ENCODE measurements at regions not wholly inside any gene's neighbourhood (a gene's known extent, or its start where the extent isn't known, plus 50 kb on each side); places are given as distances from the start of the nearest gene placed in this dataset.

DNA sequence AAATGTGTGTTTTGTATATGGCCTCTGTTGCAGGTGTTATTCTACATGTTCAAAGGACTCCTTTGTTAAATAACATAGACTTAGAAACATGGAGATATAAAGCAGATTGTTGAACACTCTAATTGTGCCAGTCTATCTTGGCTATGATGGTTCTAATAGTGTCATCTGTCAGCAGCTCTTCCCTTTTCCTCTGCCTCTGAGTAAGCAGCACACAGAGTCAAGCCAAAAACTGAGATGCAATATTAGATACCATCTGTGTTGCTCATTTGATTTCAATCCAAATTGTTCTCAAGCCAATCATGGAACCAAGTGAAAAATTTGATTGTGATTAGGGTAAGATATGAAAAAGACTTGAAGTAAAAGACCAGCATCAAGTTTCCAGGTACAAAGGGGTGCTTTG is 871.1 kb upstream of the MGAT4C start:
- TF ChIP-seq, protein P1, sequence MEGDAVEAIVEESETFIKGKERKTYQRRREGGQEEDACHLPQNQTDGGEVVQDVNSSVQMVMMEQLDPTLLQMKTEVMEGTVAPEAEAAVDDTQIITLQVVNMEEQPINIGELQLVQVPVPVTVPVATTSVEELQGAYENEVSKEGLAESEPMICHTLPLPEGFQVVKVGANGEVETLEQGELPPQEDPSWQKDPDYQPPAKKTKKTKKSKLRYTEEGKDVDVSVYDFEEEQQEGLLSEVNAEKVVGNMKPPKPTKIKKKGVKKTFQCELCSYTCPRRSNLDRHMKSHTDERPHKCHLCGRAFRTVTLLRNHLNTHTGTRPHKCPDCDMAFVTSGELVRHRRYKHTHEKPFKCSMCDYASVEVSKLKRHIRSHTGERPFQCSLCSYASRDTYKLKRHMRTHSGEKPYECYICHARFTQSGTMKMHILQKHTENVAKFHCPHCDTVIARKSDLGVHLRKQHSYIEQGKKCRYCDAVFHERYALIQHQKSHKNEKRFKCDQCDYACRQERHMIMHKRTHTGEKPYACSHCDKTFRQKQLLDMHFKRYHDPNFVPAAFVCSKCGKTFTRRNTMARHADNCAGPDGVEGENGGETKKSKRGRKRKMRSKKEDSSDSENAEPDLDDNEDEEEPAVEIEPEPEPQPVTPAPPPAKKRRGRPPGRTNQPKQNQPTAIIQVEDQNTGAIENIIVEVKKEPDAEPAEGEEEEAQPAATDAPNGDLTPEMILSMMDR (IDR thresholded peaks at IDR 0.05; ENCODE audit: unreplicated experiment): no peak
- peaks cover 5% of the 10 kb centered on the region for H3K4me1 Mint-ChIP-seq (ENCODE audit: low read depth, unreplicated experiment)
- no peak overlapping the region for H3K4me3 Mint-ChIP-seq (ENCODE audit: low read depth, unreplicated experiment)
- H3K9me3 Mint-ChIP-seq (ENCODE audit: low read depth, unreplicated experiment): peaks cover 6% of the 10 kb centered on the region
- CTCF ChIA-PET: no interaction called here
- no TSS peak for BruUV-seq (replicated peaks)
- H3K36me3 Mint-ChIP-seq (ENCODE audit: insufficient read depth, unreplicated experiment): no peaks in the 10 kb centered on the region
- intact Hi-C loops (cut with micrococcal nuclease; ENCODE audit: unreplicated experiment): no loop called here
- no peak for DNase-seq
- no peak overlapping the region for H3K27ac Mint-ChIP-seq (ENCODE audit: unreplicated experiment)
- H3K27me3 Mint-ChIP-seq (ENCODE audit: unreplicated experiment): no peaks in the 10 kb centered on the region

DNA sequence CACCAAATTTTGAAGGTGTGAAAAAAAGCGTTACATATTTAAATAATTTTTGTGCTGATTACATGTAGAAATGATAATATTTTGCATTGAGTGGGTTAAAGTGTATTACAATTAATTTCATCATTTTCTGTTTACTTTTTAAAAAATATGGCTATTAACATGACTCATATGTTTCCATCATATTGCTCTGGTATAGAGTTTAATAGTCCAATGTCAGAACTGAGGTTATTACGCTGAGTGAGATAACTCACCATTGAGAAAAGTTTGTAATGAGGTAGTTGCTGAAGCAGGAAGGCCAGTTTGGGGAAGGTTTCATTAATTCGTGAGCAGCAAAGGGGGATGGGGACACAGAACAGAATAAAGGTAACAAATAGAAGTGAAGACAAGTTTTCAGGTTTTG is 865.7 kb upstream of the MGAT4C start:
- intact Hi-C loops (cut with micrococcal nuclease; ENCODE audit: unreplicated experiment): no loop called here
- no TSS peak for BruUV-seq (replicated peaks)
- H3K9me3 Mint-ChIP-seq (ENCODE audit: low read depth, unreplicated experiment): peaks cover 9% of the 10 kb centered on the region
- H3K27me3 Mint-ChIP-seq (ENCODE audit: unreplicated experiment): no peaks in the 10 kb centered on the region
- no peak for DNase-seq
- no peak overlapping the region for H3K27ac Mint-ChIP-seq (ENCODE audit: unreplicated experiment)
- CTCF ChIA-PET: no interaction called here
- no peak overlapping the region for H3K4me3 Mint-ChIP-seq (ENCODE audit: low read depth, unreplicated experiment)
- TF ChIP-seq, protein P1 (IDR thresholded peaks at IDR 0.05; ENCODE audit: unreplicated experiment): no peak
- H3K36me3 Mint-ChIP-seq (ENCODE audit: insufficient read depth, unreplicated experiment): no peaks in the 10 kb centered on the region
- peaks cover 11% of the 10 kb centered on the region for H3K4me1 Mint-ChIP-seq (ENCODE audit: low read depth, unreplicated experiment)

DNA sequence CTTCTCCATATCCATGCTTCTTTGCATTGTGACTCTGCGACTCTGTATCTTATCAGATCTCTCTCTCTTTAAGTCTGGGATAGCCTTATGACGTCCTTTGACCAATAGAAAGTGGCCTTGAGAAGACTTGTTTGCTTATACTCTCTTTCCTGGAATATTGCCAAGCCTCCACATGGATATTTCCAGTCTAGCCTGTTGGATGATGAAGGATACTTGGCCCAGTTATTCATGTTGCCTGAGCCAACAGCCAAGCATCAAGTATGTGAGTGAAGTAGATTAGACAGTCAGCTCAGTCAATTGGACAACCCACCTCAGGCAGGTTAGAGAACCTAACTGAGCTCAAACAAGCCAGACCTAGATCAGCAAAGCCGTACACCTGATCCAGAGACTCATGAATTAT is 864.2 kb upstream of the MGAT4C start:
- H3K9me3 Mint-ChIP-seq (ENCODE audit: low read depth, unreplicated experiment): peaks cover 9% of the 10 kb centered on the region
- TF ChIP-seq, protein P1 (IDR thresholded peaks at IDR 0.05; ENCODE audit: unreplicated experiment): no peak
- DNase-seq: no peak
- no peak overlapping the region for H3K27ac Mint-ChIP-seq (ENCODE audit: unreplicated experiment)
- no peaks in the 10 kb centered on the region for H3K36me3 Mint-ChIP-seq (ENCODE audit: insufficient read depth, unreplicated experiment)
- no peak overlapping the region for H3K4me3 Mint-ChIP-seq (ENCODE audit: low read depth, unreplicated experiment)
- intact Hi-C loops (cut with micrococcal nuclease; ENCODE audit: unreplicated experiment): no loop called here
- peaks cover 11% of the 10 kb centered on the region for H3K4me1 Mint-ChIP-seq (ENCODE audit: low read depth, unreplicated experiment)
- no TSS peak for BruUV-seq (replicated peaks)
- CTCF ChIA-PET: no interaction called here
- H3K27me3 Mint-ChIP-seq (ENCODE audit: unreplicated experiment): no peaks in the 10 kb centered on the region

DNA sequence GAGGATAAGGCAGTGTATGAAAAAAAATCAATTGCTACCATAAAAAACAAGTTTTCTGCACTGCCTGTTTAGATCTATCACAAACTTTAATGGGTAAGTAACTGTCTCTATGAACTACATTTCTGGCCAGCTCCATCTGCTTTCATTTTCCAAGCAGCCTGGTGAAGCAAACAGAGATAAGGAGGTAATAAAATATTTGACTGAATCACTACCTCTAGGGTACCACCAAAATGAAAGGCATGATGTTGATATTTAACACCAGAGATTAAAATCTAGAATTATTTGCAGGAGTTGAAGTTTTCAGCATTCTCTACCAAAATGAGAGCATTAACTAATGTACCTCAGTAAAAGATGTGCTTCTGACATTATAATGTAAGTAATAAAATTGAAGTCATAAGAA is 863.5 kb upstream of the MGAT4C start:
- Mint-ChIP-seq H3K4me1 (ENCODE audit: low read depth, unreplicated experiment) (peaks cover 11% of the 10 kb centered on the region), H3K4me3 (ENCODE audit: low read depth, unreplicated experiment) (no peak overlapping the region), H3K9me3 (ENCODE audit: low read depth, unreplicated experiment) (peaks cover 7% of the 10 kb centered on the region), H3K36me3 (ENCODE audit: insufficient read depth, unreplicated experiment) (no peaks in the 10 kb centered on the region), H3K27ac (ENCODE audit: unreplicated experiment) (no peak overlapping the region), H3K27me3 (ENCODE audit: unreplicated experiment) (no peaks in the 10 kb centered on the region)
- intact Hi-C loops (cut with micrococcal nuclease; ENCODE audit: unreplicated experiment): no loop called here
- CTCF ChIA-PET: no interaction called here
- TF ChIP-seq, protein P1 (IDR thresholded peaks at IDR 0.05; ENCODE audit: unreplicated experiment): no peak
- BruUV-seq (replicated peaks): no TSS peak
- DNase-seq: no peak
